ENCODE measurements at regions not wholly inside any gene's neighbourhood (a gene's known extent, or its start where the extent isn't known, plus 50 kb on each side); places are given as distances from the start of the nearest gene placed in this dataset.

DNA sequence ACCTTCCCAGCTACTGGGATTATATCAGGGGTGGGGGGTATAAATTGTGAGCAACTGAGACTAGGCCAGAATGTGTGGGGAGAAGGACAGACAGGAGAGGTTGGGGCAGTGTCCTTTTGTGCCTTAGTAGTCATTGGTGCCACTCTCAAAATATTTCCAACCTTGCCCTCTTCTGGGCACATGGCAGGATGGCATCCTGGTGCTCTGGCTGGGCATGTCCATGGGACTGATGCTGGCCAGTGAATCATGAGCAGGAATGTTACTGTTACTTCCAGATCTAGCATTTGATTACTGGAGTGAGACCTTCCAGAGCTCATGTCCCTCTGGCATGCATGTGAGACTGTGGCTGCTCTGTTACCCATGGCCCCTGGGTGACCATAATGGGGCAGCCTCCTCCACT lies 151.2 kb downstream of the MATN1 start:
- FAIRE-seq, result no peak
- H3K9me3 ChIP-seq (ENCODE audit: insufficient read depth, low read depth, low read length), result no peaks in the 10 kb centered on the region
- H3K4me3 Mint-ChIP-seq (ENCODE audit: unreplicated experiment), result no peak overlapping the region
- H3K9ac ChIP-seq (ENCODE audit: low read length), result no peak overlapping the region
- no peak for DNase-seq (ENCODE audit: low read depth)
- H3K36me3 Mint-ChIP-seq (ENCODE audit: low read depth, unreplicated experiment), result no peaks in the 10 kb centered on the region
- no peak for TF ChIP-seq EZH2 (IDR thresholded peaks at IDR 0.05; ENCODE audit: insufficient read depth, low read length)
- TF ChIP-seq, protein P1, sequence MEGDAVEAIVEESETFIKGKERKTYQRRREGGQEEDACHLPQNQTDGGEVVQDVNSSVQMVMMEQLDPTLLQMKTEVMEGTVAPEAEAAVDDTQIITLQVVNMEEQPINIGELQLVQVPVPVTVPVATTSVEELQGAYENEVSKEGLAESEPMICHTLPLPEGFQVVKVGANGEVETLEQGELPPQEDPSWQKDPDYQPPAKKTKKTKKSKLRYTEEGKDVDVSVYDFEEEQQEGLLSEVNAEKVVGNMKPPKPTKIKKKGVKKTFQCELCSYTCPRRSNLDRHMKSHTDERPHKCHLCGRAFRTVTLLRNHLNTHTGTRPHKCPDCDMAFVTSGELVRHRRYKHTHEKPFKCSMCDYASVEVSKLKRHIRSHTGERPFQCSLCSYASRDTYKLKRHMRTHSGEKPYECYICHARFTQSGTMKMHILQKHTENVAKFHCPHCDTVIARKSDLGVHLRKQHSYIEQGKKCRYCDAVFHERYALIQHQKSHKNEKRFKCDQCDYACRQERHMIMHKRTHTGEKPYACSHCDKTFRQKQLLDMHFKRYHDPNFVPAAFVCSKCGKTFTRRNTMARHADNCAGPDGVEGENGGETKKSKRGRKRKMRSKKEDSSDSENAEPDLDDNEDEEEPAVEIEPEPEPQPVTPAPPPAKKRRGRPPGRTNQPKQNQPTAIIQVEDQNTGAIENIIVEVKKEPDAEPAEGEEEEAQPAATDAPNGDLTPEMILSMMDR (IDR thresholded peaks at IDR 0.05; ENCODE audit: insufficient read depth, low read depth, low read length), result no peak
- no peak overlapping the region for H3K27ac Mint-ChIP-seq (ENCODE audit: unreplicated experiment)
- H4K20me1 ChIP-seq (ENCODE audit: insufficient read depth, low read length), result no peaks in the 10 kb centered on the region
- H3K4me1 Mint-ChIP-seq (ENCODE audit: low read depth, unreplicated experiment), result no peaks in the 10 kb centered on the region
- no peaks in the 10 kb centered on the region for H3K4me1 ChIP-seq (ENCODE audit: insufficient read depth, low read length)
- H3K79me2 ChIP-seq (ENCODE audit: insufficient read depth, low read length), result no peaks in the 10 kb centered on the region
- peaks cover 2% of the 10 kb centered on the region for H3K27me3 ChIP-seq (ENCODE audit: insufficient read depth, low read length)
- H3K9me3 Mint-ChIP-seq (ENCODE audit: unreplicated experiment), result no peaks in the 10 kb centered on the region
- no peak overlapping the region for H3K4me3 ChIP-seq (ENCODE audit: insufficient read depth, low read depth, low read length)
- H2AFZ ChIP-seq (ENCODE audit: low read depth, low read length), result no peak overlapping the region
- H3K4me2 ChIP-seq (ENCODE audit: low read length), result no peak overlapping the region
- H3K36me3 ChIP-seq (ENCODE audit: insufficient read depth, low read length), result no peaks in the 10 kb centered on the region
- peaks cover 56% of the 10 kb centered on the region for H3K27me3 Mint-ChIP-seq (ENCODE audit: low read depth, unreplicated experiment)
- H3K27ac ChIP-seq (ENCODE audit: low read depth, low read length), result no peak overlapping the region

DNA sequence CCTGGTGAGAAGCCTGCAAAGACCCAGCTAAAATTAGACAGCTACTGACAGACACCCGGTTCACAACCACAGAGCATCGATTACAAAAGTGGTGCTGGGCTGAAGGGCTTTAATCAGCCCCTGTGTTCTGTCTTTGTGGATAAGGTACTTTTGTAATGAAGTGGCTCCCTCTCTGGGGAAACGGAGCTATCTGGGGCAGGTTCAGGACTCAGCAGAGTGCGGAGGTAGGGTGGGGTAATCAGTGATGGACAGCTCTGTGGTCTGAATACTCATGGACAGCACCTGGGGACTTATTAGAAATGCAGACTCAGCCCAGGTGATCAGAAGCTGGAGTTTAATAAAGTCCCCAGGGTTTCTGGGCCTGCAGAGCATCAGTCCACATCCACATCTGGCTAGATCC lies 152.0 kb downstream of the MATN1 start:
- FAIRE-seq, result no peak
- Histone ChIP-seq H3K4me2 (ENCODE audit: low read length) (no peak overlapping the region), H3K79me2 (ENCODE audit: insufficient read depth, low read length) (no peaks in the 10 kb centered on the region), H2AFZ (ENCODE audit: low read depth, low read length) (no peak overlapping the region), H3K27me3 (ENCODE audit: insufficient read depth, low read length) (peaks cover 2% of the 10 kb centered on the region), H3K9me3 (ENCODE audit: insufficient read depth, low read depth, low read length) (no peaks in the 10 kb centered on the region), H3K27ac (ENCODE audit: low read depth, low read length) (no peak overlapping the region), H3K4me3 (ENCODE audit: insufficient read depth, low read depth, low read length) (no peak overlapping the region), H3K4me1 (ENCODE audit: insufficient read depth, low read length) (no peaks in the 10 kb centered on the region), H3K36me3 (ENCODE audit: insufficient read depth, low read length) (no peaks in the 10 kb centered on the region), H3K9ac (ENCODE audit: low read length) (no peak overlapping the region), H4K20me1 (ENCODE audit: insufficient read depth, low read length) (no peaks in the 10 kb centered on the region)
- no peak overlapping the region for H3K4me3 Mint-ChIP-seq (ENCODE audit: unreplicated experiment)
- no peaks in the 10 kb centered on the region for H3K4me1 Mint-ChIP-seq (ENCODE audit: low read depth, unreplicated experiment)
- H3K27me3 Mint-ChIP-seq (ENCODE audit: low read depth, unreplicated experiment), result peaks cover 51% of the 10 kb centered on the region
- TF ChIP-seq, protein P1 (IDR thresholded peaks at IDR 0.05; ENCODE audit: insufficient read depth, low read depth, low read length), result no peak
- TF ChIP-seq EZH2 (IDR thresholded peaks at IDR 0.05; ENCODE audit: insufficient read depth, low read length), result no peak
- H3K27ac Mint-ChIP-seq (ENCODE audit: unreplicated experiment), result no peak overlapping the region
- no peaks in the 10 kb centered on the region for H3K9me3 Mint-ChIP-seq (ENCODE audit: unreplicated experiment)
- H3K36me3 Mint-ChIP-seq (ENCODE audit: low read depth, unreplicated experiment), result no peaks in the 10 kb centered on the region
- no peak for DNase-seq (ENCODE audit: low read depth)

DNA sequence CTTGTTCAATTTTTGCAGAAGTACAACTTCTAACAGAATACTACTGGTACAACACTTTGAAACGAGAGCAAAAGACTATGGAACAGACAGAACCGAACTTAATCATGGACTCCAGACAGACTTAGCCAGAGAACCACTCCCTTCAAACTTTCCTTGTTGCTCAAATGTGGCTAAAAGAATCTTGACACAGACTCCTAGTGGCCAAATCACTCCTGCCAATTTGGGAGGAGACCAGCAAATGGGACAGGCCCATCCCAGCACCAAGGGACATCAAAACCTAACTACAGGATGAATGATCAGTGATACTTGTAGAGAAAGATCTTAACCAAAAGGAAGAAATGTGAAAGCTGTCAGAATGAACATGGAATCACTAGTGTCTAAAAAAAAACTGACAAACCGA lies 154.0 kb downstream of the MATN1 start:
- no peaks in the 10 kb centered on the region for H3K36me3 ChIP-seq (ENCODE audit: insufficient read depth, low read length)
- no peak overlapping the region for H3K4me3 ChIP-seq (ENCODE audit: insufficient read depth, low read depth, low read length)
- Mint-ChIP-seq H3K36me3 (ENCODE audit: low read depth, unreplicated experiment) (no peaks in the 10 kb centered on the region), H3K9me3 (ENCODE audit: unreplicated experiment) (no peaks in the 10 kb centered on the region), H3K27ac (ENCODE audit: unreplicated experiment) (no peak overlapping the region), H3K27me3 (ENCODE audit: low read depth, unreplicated experiment) (peaks cover 39% of the 10 kb centered on the region), H3K4me3 (ENCODE audit: unreplicated experiment) (no peak overlapping the region), H3K4me1 (ENCODE audit: low read depth, unreplicated experiment) (no peaks in the 10 kb centered on the region)
- no peaks in the 10 kb centered on the region for H3K4me1 ChIP-seq (ENCODE audit: insufficient read depth, low read length)
- TF ChIP-seq, protein P1 (IDR thresholded peaks at IDR 0.05; ENCODE audit: insufficient read depth, low read depth, low read length), result no peak
- no peak for TF ChIP-seq EZH2 (IDR thresholded peaks at IDR 0.05; ENCODE audit: insufficient read depth, low read length)
- H4K20me1 ChIP-seq (ENCODE audit: insufficient read depth, low read length), result no peaks in the 10 kb centered on the region
- no peak overlapping the region for H3K27ac ChIP-seq (ENCODE audit: low read depth, low read length)
- no peak overlapping the region for H3K9ac ChIP-seq (ENCODE audit: low read length)
- H3K9me3 ChIP-seq (ENCODE audit: insufficient read depth, low read depth, low read length), result no peaks in the 10 kb centered on the region
- H3K79me2 ChIP-seq (ENCODE audit: insufficient read depth, low read length), result no peaks in the 10 kb centered on the region
- peaks cover 2% of the 10 kb centered on the region for H3K27me3 ChIP-seq (ENCODE audit: insufficient read depth, low read length)
- no peak overlapping the region for H3K4me2 ChIP-seq (ENCODE audit: low read length)
- DNase-seq (ENCODE audit: low read depth) (no peak), FAIRE-seq (no peak)
- H2AFZ ChIP-seq (ENCODE audit: low read depth, low read length), result no peak overlapping the region
